T1000 (cell line): ENCODE measurements at regions not wholly inside any gene's neighbourhood (a gene's known extent, or its start where the extent isn't known, plus 50 kb on each side); places are given as distances from the start of the nearest gene placed in this dataset.
A peak's percentile ranks its signal among the peaks of the same experiment; 100 is the strongest.

Experiments used
- DNase-seq: peaks from one replicate; lab custom pipeline; 2025; ENCODE audit warnings: mixed read lengths; lab: John Stamatoyannopoulos, UW

GRCh38 chr3:132236701-132237651 lies 80.2 kb upstream of the ACP3 start:
- DNase-seq, result no peak

DNA sequence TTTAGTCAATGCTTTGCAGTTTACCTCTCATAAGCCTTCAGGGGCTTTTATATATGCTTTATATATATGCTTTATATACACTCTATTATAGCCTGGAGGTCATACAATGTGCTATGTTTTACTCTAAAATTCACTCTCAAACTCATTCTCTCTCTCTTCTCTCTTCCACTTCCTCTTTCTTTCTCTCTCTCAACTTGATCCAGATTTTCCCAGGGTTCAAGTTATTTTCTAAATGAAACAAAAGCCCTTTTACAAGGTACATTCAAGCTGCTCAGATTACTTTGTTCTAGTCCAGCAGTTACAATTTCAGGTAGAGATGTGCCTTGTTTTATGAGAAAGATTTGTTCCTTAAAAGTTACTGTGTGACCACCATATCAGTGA lies 79.6 kb upstream of the ACP3 start:
- no peak for DNase-seq

DNA sequence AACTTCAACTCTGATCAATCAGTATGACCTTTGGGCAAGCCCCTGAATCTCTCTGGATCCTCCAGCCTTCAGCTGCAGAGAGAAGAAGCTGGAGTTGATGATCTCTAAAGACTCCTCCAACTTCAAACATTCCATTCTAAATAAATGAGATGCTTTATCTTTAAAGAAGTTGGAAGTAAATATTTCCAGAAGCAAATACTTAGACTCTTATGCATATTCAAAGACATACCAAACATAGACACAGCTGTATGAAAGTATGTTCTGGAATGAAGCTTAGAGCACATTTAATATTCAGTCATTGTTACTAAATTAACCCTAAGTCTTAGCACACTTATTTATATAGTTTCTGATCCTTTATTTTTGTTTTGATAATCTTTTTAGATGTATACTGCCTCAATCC lies 77.6 kb upstream of the ACP3 start:
- DNase-seq, result no peak

- no peak for DNase-seq
Observed at GRCh38 chr3:132241776-132242514, 75.3 kb upstream of the ACP3 start.

- no peak for DNase-seq
Observed at GRCh38 chr3:132242790-132243189, 74.4 kb upstream of the ACP3 start.

GRCh38 chr3:132245552-132246142 lies 71.6 kb upstream of the ACP3 start:
- no peak for DNase-seq

DNA sequence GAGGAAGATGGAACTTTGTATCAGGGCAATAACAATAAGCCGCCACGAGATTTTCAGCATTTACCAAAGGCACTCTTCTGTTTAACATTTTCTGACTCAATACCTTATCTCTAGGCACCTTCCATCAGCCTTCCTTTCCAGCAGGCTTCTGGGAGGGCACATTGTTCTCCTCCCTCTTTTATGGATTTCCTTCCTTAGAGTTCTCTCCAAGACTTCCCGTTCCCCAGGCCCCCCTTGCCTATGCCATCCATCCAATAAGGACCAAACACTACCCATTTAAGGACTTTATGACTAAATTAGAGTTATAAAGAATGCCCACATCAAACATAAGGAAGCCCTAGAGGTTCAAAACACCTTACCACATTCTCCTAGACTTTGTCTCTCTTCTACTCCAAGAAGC lies 71.0 kb upstream of the ACP3 start:
- DNase-seq, result no peak

- no peak for DNase-seq
Observed at GRCh38 chr3:132247211-132247610, 70.0 kb upstream of the ACP3 start.

GRCh38 chr3:132248490-132248889 lies 68.7 kb upstream of the ACP3 start:
- no peak for DNase-seq

- no peak for DNase-seq
Observed at GRCh38 chr3:132253262-132253878, 63.8 kb upstream of the ACP3 start.

GRCh38 chr3:132254076-132254755 lies 63.0 kb upstream of the ACP3 start:
- no peak for DNase-seq

GRCh38 chr3:132255041-132255745 lies 62.0 kb upstream of the ACP3 start:
- DNase-seq, result peak; percentile 44

GRCh38 chr3:132256989-132257388 lies 60.2 kb upstream of the ACP3 start:
- DNase-seq, result peak; percentile 41

- DNase-seq, result no peak
Observed at GRCh38 chr3:132261506-132261905, 55.7 kb upstream of the ACP3 start.

DNA sequence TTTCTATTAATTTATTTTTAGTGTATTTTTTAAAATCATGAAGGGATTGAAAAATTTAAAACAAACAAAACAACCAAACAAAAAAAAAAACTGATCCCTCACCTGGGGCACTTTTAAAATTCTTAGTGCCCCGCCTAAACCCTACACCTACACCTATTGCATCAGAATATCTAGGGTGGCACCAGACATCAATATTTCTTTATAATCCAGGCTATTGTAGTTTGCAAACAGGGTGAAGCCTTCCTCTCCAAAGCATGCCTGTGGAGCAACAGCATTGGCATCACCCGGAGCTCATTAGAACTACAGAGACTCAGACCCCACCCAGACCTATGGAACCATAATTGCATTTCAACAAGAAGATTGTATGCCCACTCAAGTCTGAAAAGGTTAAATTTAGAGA lies 54.9 kb upstream of the ACP3 start:
- no peak for DNase-seq

DNA sequence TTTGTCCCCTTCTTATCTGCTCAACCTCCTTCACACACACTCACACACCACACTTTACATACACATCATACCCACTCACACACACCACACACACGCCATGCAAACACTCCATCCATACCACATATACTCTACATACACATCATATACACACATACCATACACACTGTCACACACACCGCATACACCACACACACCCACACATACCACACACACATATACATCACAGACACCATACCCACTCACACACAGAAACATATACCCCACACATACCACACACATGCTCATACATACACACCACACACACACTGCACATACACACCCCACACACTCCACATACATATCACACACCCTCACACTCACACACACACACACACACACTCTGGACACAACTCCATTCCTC lies 54.3 kb upstream of the ACP3 start:
- DNase-seq, result no peak

GRCh38 chr3:132265028-132265427 lies 52.2 kb upstream of the ACP3 start:
- DNase-seq, result no peak

GRCh38 chr3:132265488-132265887 lies 51.7 kb upstream of the ACP3 start:
- DNase-seq, result no peak

- DNase-seq, result no peak
Observed at GRCh38 chr3:132267391-132267993, 49.7 kb upstream of the ACP3 start.
